DMS79 treated with DMSO at 0.1 percent for 48 hours (cell line): ENCODE measurements at regions not wholly inside any gene's neighbourhood (a gene's known extent, or its start where the extent isn't known, plus 50 kb on each side); places are given as distances from the start of the nearest gene placed in this dataset.
A peak's percentile ranks its signal among the peaks of the same experiment; 100 is the strongest.
"Not testable (repeated sequence)": the region's sequence is repeated elsewhere in the genome, so short reads cannot be mapped to it uniquely, and the experiment has no call there.

Experiments used
- DNase-seq: peaks from one replicate; lab custom pipeline; 2025; lab: John Stamatoyannopoulos, UW

DNA sequence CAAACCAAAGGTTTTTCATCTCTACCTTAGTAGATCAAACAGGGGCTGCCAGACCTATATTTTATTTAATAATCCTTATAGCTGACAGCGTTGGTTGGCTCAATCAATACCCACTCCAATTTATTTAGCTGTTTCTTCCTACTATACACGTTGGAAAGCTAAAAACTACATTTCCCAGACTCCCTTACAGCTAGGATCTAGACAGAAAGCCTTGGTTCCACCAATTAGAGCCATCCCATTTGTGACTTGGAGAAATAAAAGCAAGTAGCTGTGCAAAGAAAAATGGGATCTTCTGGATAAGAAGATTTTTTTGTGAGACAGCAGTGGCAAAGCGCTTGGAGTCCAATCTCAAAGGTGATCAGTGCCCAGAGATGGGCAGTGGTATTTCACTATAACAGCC lies 331.3 kb upstream of the MEIS1 start:
- no peak for DNase-seq

DNA sequence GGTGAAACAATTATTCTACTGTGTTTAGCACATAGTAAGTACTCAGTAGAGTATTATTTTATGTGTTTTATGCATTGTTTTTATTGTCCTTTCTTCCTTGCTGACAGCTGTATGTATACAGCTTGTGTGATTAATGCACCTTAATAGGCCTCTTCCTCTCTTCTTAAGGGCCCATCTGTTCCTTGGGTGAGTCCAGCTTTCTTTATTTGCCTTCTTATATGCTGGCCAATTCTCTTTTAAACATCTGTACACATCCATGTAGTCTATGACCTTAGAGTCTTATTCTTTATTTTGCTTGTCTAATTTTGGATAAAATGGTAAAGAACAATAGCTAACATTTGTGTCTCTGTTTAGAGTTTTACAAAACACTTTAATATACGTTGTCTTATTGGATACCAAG lies 333.7 kb upstream of the MEIS1 start:
- DNase-seq, result no peak

DNA sequence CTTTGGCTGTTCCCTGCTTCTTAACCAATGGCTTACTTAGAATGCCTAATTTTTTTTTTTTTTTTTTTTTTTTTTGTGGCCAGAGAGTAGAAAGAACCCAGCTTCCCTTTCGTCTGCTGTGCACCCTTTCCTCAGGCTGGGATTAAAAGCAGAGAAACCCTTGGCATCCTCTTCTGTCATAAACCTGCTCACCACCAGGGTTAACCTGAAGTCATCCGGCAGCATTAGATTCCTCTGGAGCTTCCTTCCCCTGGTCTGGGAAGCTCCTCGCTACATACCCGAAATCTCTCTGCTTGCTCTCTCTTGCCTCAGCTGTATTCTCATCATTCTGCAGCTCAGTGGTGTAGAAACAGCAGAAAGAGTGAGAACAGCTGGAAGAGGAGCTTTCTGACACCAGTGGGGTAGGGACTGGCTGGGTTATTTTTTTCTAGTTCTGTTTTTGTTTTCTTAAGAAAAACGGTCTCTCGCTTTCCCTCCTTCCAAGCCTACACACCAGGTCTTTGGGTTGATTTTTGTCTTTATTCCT lies 339.0 kb upstream of the MEIS1 start:
- DNase-seq, result no peak

DNA sequence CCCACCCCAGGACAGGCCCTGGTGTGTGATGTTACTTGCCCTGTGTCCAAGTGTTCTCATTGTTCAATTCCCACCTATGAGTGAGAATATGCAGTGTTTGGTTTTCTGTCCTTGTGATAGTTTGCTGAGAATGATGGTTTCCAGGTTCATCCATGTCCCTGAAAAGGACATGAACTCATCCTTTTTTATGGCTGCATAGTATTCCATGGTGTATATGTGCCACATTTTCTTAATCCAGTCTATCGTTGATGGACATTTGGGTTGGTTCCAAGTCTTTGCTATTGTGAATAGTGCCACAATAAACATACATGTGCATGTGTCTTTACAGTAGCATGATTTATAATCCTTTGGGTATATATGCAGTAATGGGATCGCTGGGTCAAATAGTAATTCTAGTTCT lies 340.2 kb upstream of the MEIS1 start:
- not testable (repeated sequence) for DNase-seq

DNA sequence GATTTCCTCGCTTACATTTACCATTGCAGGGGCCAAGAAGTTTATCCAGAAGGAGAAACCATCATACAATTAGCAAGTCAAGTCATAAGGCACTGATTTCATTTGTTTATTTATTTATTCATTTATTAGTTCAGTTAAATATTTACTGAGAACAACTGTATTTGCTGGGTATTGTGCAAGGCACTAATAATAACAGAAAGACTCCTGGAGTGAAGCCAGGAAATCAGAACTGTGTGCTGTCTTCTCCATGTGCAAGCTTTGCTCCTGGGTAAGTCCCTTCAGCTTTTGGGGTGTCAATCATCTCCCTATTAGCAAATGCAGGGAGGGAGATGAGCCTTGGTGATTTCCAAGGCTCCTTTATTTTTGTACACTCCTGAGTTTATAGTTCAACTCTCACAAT lies 341.6 kb upstream of the MEIS1 start:
- no peak for DNase-seq

DNA sequence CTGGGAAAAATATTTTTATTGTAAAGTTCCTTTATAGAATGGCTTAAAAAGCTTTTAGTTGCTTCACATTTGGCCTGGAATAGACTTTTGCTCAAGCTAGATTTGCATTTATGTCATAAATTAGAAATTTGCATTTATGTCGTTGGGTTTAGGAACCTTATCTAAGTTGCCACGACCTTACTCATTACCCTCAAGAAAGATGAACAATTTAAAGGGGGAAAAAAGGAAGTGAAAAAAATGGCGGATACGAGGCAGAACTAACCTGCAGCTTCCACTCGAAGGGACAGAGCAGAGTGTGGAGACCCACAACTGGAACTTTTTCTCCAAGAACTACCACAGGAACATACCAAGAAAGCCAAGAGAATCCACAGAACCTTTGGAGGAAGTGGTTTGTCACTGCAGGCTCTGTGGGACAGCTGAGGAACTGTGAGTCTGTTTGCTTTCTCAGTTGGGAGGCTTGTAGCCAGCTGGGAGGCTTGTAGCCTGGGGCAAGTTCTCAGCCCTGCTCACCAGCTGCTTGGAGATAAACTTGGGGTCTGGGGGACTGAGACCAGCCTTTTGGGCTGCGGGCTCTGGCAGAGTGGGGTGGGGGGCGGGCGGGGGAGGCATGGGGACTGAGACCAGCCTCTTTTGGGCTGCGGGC lies 349.9 kb upstream of the MEIS1 start:
- no peak for DNase-seq

DNA sequence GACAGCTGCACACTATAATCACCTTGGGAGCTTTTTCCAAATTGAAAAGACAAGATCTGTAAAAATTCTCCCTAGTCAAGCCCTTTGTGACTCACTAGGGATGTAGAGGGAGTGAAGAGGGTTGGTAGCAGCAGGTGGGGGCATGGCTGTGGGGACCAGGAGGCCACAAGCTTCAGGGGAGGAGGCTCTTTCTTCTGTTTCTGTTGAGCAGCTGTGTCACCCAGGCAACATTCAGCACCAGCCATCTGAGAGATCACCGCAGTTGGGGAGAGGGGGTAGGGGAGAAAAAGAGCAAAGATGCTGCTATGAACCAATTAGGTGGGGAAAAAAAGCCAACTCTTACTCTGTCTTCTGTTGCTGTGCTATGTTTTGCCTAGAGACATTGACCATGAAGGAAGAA lies 352.3 kb upstream of the MEIS1 start:
- DNase-seq, result no peak

DNA sequence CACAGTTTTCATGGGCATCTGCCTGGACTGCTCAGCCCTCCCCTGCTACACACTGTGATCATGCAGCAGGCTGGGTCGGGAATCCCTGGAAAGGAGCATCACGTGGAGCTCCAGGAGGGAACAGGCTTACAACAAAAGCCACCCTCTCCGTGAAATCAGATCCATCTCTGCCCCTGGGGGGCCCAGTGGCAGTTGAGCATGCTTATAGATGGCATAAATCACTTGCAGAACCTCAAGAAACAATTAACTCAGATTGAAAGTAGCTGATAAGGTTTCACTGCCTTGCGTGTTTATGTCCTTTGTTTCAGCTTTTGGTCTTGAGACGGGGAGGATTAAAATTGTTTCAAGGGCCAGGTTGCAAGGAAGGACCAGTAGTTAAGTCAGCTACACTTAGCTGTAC lies 354.8 kb upstream of the MEIS1 start:
- DNase-seq, result peak; percentile 28

DNA sequence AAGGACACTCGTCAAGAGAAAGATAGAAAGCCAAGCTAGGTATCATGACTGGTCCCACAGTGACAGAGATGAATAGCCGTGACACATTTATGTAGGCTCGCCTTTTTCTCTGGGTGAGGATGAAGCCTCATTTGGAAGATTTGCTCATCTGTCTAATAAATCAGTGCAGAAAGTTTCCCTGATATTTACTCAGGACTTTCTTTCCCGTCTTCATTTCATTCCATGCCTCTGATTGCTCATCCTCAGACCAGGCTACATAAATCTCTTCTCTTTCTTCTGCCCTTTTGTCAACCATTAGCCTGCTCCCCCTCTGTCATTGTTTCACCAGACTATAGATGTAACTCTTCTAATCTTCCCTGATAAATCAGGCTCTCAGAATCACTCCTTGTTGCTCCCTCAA lies 361.8 kb upstream of the MEIS1 start:
- DNase-seq, result no peak

DNA sequence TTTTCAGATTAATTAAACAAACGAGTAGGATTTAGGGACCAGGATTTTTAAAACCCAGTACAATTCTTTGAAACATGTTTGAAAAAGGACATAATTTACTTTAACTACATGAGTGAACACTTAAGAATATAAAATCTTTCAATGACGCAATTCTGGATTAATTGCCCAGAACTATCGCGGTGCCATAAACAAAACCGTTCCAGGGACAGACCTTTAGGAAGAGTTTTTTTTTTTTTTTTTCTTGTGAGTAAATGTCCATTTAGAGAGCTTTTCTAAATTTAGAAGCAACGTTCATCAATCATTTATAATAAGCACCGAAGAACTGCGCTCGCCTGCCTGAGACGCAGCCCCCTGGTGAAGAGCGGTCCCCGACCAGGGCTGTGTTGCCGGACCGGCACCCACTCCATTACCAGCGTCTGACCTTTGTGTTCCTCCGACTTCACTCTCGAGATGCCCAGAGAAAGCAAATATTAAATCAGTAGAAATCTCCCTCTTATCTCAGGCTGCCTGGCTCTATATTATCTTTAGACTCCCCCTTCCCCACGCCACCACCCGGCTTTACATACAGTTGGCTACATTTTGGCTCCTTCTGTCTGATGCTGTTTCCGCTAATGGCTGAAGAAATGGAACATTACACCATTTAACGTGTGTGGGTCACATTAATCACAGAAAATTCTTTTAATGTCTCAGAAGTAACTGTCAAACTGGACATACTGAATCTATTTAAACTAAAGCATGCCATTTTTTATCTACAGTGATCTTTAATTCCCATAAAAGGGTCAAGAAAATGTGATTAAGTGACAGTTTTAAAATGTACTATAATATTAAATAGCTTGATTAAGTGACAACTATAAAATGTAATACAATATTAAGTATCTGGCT lies 364.0 kb upstream of the MEIS1 start:
- DNase-seq, result peak; percentile 94

DNA sequence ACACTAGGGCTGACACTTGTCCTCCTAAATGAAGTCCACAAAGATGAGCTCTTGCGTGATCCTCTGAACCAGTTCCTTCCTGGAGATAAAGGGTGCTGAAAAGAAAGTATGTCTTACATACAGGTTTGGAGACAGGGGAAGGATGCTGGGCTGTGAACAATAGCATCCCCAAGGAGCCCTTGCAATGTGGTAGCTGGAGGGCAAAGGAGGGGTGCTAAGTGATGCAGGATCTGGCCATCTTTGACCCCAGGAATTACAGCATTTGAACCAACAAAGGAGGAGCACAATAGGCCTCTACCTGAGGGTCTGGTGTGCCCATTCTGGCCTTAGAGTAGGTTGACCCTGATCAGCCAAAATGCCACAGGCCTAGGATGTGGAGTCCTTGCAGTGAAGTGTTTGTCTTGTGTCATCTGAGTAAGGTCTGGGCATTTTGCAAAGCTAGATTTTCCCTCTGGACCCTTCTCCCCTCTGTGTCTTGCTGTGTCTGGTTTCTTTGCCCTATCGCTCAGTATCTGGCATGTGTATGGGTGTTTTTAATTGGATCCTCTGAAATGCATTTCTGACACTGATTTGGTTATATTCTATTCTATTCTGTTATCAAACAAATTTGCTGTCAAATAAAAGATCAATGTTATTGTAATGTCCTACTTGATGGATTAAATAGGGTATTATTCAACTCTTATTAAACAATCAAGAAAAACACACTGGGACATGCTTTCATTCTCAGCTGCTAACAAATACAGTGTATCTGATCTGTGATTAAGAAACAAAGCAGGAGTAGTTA lies 364.8 kb upstream of the MEIS1 start:
- DNase-seq, result peak; percentile 58

DNA sequence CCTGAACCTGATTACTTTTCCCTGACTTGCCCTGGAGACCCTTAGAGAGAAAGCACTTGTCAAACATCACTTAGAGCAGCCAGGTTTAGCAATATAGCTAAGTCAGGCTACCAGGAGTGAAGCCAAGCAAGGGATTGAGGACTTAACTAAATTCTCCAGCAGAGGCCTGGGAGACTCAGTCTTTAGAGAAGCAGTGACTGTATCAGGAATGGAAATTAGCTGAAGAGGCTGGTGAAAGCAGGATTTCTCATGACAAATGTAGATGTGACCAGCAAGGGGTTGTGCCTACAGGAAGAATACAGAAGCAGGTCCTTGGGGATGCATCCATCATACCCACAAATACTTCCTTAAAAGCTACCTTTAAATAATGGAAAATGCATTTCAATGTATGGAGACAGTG lies 368.9 kb upstream of the MEIS1 start:
- DNase-seq, result no peak

DNA sequence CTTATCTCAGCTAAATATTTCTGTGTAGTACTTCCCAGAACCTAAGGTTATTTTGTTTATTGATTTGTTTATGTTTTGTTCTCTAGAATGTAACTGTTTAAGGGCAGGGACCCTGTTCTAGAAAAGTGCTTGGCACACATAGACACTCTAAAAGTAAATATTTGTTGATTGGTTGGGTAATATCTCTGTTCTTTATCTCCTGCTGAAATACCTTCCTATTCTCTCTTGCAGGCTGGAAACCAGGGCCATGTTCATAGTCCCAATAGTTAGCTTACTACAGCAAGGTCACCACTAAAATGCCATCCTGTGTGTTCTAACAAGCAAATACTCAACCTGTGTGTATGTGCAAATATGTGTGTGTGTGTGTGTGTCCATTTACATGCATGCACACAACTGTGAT lies 375.6 kb upstream of the MEIS1 start:
- no peak for DNase-seq

DNA sequence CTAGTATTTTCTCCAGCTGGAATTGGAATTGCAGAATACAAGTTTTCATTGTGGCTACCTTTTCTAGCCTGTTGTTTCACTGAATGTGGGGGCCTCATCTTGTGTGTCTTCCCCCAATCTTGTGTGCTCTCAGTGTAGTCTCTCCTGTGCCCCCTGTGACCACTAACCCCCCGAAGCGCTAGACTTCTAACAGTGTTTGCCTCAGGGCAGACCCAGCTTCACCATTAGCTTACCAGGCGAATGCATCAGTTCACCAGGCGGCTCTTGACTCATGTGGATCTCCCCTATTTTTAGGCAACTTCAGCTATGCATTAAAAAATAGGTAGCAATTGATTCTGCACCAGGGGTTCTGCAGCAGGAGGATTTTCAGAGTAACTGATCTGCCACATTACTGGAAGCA lies 376.2 kb upstream of the MEIS1 start:
- no peak for DNase-seq

DNA sequence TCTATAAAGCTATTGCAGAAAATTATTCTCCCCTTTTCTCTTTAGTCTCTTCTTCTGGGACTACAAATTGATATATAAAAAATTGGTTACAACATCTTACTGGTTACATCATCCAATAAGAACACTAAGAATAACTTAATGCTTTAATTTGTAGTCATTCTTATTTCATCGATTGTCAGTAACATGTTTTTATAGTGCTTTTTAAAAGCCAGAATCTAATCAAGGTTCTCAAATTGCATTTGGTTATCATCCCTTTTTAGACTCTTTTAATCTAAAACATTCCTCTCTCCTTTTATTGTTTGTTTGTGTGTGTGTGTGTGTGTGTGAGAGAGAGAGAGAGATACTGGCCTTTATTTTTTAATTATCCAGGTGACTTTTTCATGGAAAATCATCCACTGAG lies 377.1 kb upstream of the MEIS1 start:
- DNase-seq, result no peak

DNA sequence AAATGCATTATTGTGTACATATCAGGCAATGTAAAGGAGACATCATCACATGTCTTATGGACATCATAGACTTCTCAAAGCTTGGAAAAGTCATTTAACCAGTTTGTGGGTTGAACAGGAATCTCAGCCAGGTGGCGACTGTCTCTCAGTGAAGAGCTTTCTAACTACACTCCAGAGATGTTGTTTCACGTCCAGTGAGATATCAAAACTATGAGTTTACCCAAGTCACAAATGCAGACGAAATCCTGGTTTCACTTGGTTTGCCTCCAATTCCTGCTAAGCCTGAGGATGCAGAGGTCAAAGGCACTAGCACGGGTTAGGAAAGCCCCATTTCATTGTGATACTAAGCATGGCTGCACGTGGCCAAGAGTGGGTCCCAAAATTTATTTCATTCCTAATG lies 384.5 kb upstream of the MEIS1 start:
- no peak for DNase-seq

DNA sequence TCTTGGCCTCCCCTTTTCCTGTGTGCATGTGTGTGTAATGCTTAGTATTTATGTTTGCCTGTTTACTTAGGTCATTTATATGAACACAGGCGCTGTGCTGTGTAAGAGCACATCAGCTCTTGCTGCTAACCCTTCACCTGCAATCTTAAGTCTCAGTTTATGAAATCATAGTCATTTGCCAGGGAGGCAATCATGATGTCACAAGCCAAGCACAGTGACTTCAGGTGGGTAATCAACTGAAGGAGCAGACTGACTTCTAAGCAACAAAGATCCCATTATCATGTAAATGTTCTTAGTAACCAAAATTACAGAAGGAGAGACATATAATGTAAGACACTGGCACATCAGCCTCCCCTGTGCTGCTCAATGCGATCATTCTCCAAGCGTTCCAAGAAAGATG lies 386.3 kb upstream of the MEIS1 start:
- DNase-seq, result no peak

DNA sequence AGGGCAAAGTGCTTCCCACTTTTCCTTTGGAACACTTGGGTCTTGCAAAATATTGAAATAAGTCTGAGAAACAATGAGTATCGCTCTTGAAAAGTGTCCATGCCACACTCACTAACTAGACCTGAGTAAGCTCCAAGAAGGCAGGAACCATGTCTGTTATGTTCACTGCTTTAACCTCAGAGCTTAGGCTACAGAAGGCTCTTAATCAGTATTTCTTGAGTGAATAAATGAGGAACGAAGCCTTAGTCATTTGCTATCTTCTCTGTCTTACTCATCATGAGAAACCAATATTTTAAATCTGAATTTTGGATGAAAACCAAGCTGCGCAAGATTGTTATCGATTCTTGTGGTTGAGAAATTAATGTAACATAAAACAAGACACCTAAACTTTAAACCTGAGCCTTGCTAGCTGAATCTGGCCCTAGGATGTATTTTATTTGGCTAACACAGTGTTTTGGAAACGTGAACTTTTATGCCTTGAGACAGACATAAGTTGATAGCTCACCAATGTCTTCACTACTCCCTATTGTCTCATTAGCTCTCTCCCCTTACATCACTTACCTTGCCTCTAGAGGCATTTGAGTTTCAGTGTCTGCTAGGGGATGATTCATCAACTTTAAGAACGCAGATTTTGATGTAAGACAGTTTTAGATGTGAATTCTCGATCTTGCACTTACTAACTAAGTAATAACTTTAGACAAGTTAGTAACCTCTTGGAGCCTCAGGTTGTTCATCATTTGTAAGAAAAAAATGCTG lies 392.8 kb upstream of the MEIS1 start:
- no peak for DNase-seq

DNA sequence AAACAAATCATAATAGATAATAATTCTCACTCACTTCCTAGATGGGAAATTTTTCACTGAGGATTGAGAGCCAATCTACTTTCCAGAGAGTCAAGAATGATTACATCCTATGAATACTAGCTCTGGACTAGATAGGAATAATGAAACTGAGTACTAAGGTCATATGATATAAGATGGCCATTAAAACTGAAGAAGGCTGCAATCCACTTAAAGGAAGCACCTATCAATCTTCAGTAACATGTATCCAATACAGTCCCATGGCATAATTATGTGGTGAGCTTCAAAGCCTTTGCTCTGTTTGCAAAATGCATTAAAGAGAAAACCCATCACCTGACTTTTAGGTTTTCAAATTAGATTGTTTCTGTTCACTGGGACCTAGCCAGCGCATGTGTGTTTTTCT lies 398.0 kb upstream of the MEIS1 start:
- DNase-seq, result no peak

DNA sequence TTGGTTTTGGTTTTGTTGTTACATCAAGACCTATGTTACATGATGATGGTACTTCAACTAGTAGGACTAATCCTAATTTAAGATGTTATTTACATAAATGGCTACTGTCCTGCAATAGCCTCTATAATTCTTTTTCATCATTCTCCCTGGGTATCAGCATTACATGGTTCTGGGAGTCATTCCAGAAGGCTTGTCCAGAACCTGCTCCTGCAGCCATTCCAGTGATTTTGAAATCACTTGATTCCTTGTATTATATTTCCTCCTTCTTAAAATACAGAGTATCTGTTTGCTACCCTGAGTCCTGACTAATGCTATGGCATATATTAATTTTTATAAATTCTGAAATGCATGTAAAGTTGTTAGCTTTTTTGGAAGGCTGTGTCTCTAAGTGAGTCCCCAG lies 400.5 kb upstream of the MEIS1 start:
- DNase-seq, result no peak

DNA sequence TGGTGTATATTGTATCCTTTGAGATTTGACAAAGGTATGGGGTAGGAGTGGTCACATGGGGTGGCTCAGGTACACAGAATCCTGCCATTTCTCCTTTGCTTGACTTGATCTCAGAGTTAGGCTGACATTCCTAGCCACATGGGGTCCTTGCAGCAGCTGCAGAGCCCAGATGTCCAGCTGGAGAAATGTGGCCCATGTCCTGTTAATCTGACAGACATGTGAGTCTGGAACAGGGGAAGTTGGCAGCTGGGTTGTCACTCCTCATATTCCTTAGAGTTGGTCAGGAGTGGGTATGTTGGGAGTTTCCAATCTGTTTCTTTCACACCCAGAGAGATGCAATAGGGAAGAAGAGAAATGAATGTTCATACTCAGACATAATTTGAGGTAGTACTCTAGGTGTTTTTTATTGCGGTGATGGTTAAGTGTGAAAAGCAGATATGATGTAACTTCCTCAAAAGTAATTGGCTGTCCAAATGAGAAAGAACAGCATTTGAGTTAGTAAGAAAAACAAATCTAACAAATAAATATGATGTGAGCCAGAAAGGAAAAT lies 402.6 kb upstream of the MEIS1 start:
- DNase-seq, result no peak

DNA sequence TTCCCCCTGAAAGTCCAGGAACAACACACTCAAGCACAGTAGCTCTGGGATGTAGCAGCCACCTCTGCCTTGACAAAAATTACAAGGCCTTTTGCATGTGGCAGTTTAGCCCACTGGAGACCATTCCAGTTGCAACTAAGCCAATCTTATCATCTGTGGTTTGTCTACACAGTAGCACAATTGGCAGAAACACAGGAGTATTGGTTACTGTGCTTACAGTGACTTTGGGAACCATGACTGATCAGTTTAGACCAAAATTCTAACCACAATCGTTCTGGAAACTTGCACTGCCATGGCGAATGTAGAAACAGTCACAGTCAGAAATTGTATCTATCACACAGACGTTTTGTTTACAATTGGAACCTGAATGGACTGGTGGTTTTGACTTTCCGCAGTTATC lies 403.7 kb upstream of the MEIS1 start:
- DNase-seq, result no peak
